HL-60 (cell line): ENCODE measurements at regions not wholly inside any gene's neighbourhood (a gene's known extent, or its start where the extent isn't known, plus 50 kb on each side); places are given as distances from the start of the nearest gene placed in this dataset.

Experiments used
- CTCF ChIP-seq: IDR thresholded peaks from one replicate; pipeline ENCODE4 v1.5.1; 2011; ENCODE audit warnings: low read length, control low read depth, inconsistent platforms; ENCODE audit not compliant: insufficient read depth
- GABPA ChIP-seq: IDR thresholded peaks from 2 replicates; pipeline ENCODE4 v1.6.1; 2012; ENCODE audit warnings: low read depth
- SPI1 ChIP-seq: IDR thresholded peaks from 2 replicates; pipeline ENCODE4 v1.6.1; 2012; ENCODE audit warnings: low read depth, mild to moderate bottlenecking, borderline replicate concordance

- no peak for TF ChIP-seq CTCF
- TF ChIP-seq GABPA = no peak
- no peak for TF ChIP-seq SPI1
Measured at GRCh38 chr4:142927721-142928120, 81.6 kb upstream of the INPP4B start.
